Mesendoderm (in vitro differentiated cells): ENCODE measurements at regions not wholly inside any gene's neighbourhood (a gene's known extent, or its start where the extent isn't known, plus 50 kb on each side); places are given as distances from the start of the nearest gene placed in this dataset.

Experiments
- DNase-seq: peaks from one replicate; pipeline ENCODE4 v3.0.0; 2013
- H2AK5ac ChIP-seq: 2 replicates; pipeline ENCODE4 v1.6.1; 2013; ENCODE audit warnings: low read length, inconsistent platforms
- H2BK120ac ChIP-seq: 2 replicates; pipeline ENCODE4 v1.6.1; 2013; ENCODE audit warnings: low read depth, mild to moderate bottlenecking, low read length, moderate library complexity, mixed read lengths
- H2BK15ac ChIP-seq: replicated peaks from 2 replicates; pipeline ENCODE4 v1.6.1; 2013; ENCODE audit warnings: low read depth, mild to moderate bottlenecking, moderate library complexity
- H2BK5ac ChIP-seq: 2 replicates; pipeline ENCODE4 v1.6.1; 2013; ENCODE audit warnings: low read length, inconsistent platforms
- H3K18ac ChIP-seq: 2 replicates; pipeline ENCODE4 v1.6.1; 2013; ENCODE audit warnings: mild to moderate bottlenecking, low read length, mixed read lengths
- H3K23ac ChIP-seq: one replicate; pipeline ENCODE4 v1.6.1; 2013; ENCODE audit warnings: low read length
- H3K27ac ChIP-seq: 2 replicates; pipeline ENCODE4 v1.5.1; 2013; ENCODE audit warnings: low read depth, mild to moderate bottlenecking, inconsistent platforms, low read length, moderate library complexity
- H3K27me3 ChIP-seq: 2 replicates; pipeline ENCODE4 v1.6.1; 2013; ENCODE audit warnings: low read length, control low read depth, mild to moderate bottlenecking, inconsistent platforms; ENCODE audit not compliant: insufficient read depth, poor library complexity
- H3K36me3 ChIP-seq: 2 replicates; pipeline ENCODE4 v1.6.1; 2013; ENCODE audit warnings: low read length, inconsistent platforms; ENCODE audit not compliant: control insufficient read depth, insufficient read depth
- H3K4ac ChIP-seq: one replicate; pipeline ENCODE4 v1.6.1; 2013; ENCODE audit warnings: low read depth, mild to moderate bottlenecking, low read length, moderate library complexity
- H3K4me1 ChIP-seq: 2 replicates; pipeline ENCODE4 v1.6.1; 2013; ENCODE audit warnings: low read depth, low read length, inconsistent platforms; ENCODE audit not compliant: control insufficient read depth
- H3K4me2 ChIP-seq: 2 replicates; pipeline ENCODE4 v1.6.1; 2013; ENCODE audit warnings: low read length
- H3K4me3 ChIP-seq: 2 replicates; pipeline ENCODE4 v1.5.1; 2013; ENCODE audit warnings: mild to moderate bottlenecking, low read length
- H3K56ac ChIP-seq: one replicate; pipeline ENCODE4 v1.6.1; 2013; ENCODE audit warnings: low read length
- H3K79me1 ChIP-seq: 2 replicates; pipeline ENCODE4 v1.6.1; 2013; ENCODE audit warnings: low read length, inconsistent platforms
- H3K79me2 ChIP-seq: 2 replicates; pipeline ENCODE4 v1.6.1; 2013; ENCODE audit warnings: mild to moderate bottlenecking, low read length; ENCODE audit not compliant: control insufficient read depth, insufficient read depth
- H3K9ac ChIP-seq: 2 replicates; pipeline ENCODE4 v1.6.1; 2013; ENCODE audit warnings: low read length, inconsistent platforms
- H4K5ac ChIP-seq: one replicate; pipeline ENCODE4 v1.6.1; 2013; ENCODE audit warnings: low read length
- H4K8ac ChIP-seq: one replicate; pipeline ENCODE4 v1.6.1; 2013; ENCODE audit warnings: low read depth, mild to moderate bottlenecking, control low read depth, low read length, moderate library complexity
- WGBS: extraction: QIAGEN DNeasy Blood & Tissue Kit; methylation state at CpG from one replicate; pipeline ENCODE4 v1.1.7; 2013; ENCODE audit warnings: low lambda C conversion rate, missing lambda C conversion rate; ENCODE audit not compliant: insufficient coverage; ENCODE audit errors: extremely low coverage; 5-methylcytosine and 5-hydroxymethylcytosine counted together

- Histone ChIP-seq H3K18ac (no peak overlapping the region), H3K4me1 (peaks cover 2% of the 10 kb centered on the region), H2BK15ac (no peak overlapping the region), H3K9ac (no peak overlapping the region), H3K36me3 (no peaks in the 10 kb centered on the region), H2AK5ac (no peak overlapping the region), H3K27ac (peak overlapping the region; percentile 26), H3K27me3 (no peaks in the 10 kb centered on the region), H4K8ac (no peak overlapping the region), H3K4me3 (no peak overlapping the region), H2BK120ac (no peak overlapping the region), H4K5ac (no peak overlapping the region), H3K23ac (no peak overlapping the region), H3K4ac (no peak overlapping the region), H3K79me2 (no peaks in the 10 kb centered on the region), H3K56ac (no peak overlapping the region), H2BK5ac (no peak overlapping the region), H3K79me1 (no peaks in the 10 kb centered on the region), H3K4me2 (no peak overlapping the region)
- WGBS: no CpG with 5 or more reads among the region's 1 CpG
- peak; percentile 32 for DNase-seq
Observed at GRCh38 chr16:64468515-64469090, 653.3 kb downstream of the CDH11 start.

- Histone ChIP-seq H3K27me3 (no peaks in the 10 kb centered on the region), H2AK5ac (no peak overlapping the region), H2BK120ac (no peak overlapping the region), H3K9ac (no peak overlapping the region), H2BK5ac (no peak overlapping the region), H3K79me1 (no peaks in the 10 kb centered on the region), H3K4ac (no peak overlapping the region), H4K5ac (no peak overlapping the region), H3K56ac (no peak overlapping the region), H3K27ac (no peak overlapping the region), H3K36me3 (no peaks in the 10 kb centered on the region), H3K79me2 (no peaks in the 10 kb centered on the region), H3K18ac (no peak overlapping the region), H4K8ac (no peak overlapping the region), H3K23ac (no peak overlapping the region), H2BK15ac (no peak overlapping the region), H3K4me3 (no peak overlapping the region), H3K4me2 (no peak overlapping the region), H3K4me1 (no peaks in the 10 kb centered on the region)
- no peak for DNase-seq
- no CpG with 5 or more reads among the region's 1 CpG for WGBS
Observed at GRCh38 chr16:64459821-64460220, 662.0 kb downstream of the CDH11 start.

GRCh38 chr16:64459402-64459801 lies 662.5 kb downstream of the CDH11 start:
- Histone ChIP-seq H2AK5ac (no peak overlapping the region), H3K23ac (no peak overlapping the region), H3K4me3 (no peak overlapping the region), H2BK15ac (no peak overlapping the region), H3K27me3 (no peaks in the 10 kb centered on the region), H3K56ac (no peak overlapping the region), H2BK120ac (no peak overlapping the region), H2BK5ac (no peak overlapping the region), H3K4ac (no peak overlapping the region), H3K18ac (no peak overlapping the region), H3K36me3 (no peaks in the 10 kb centered on the region), H3K27ac (no peak overlapping the region), H3K4me1 (no peaks in the 10 kb centered on the region), H3K79me1 (no peaks in the 10 kb centered on the region), H4K5ac (no peak overlapping the region), H4K8ac (no peak overlapping the region), H3K9ac (no peak overlapping the region), H3K4me2 (no peak overlapping the region), H3K79me2 (no peaks in the 10 kb centered on the region)
- no peak for DNase-seq
- WGBS: no CpG with 5 or more reads among the region's 2 CpGs

GRCh38 chr16:64455275-64455674 lies 666.6 kb downstream of the CDH11 start:
- Histone ChIP-seq H3K27ac (no peak overlapping the region), H3K27me3 (no peaks in the 10 kb centered on the region), H3K18ac (no peak overlapping the region), H3K23ac (no peak overlapping the region), H4K5ac (no peak overlapping the region), H3K4me3 (no peak overlapping the region), H3K36me3 (no peaks in the 10 kb centered on the region), H2BK15ac (no peak overlapping the region), H3K4me2 (no peak overlapping the region), H3K4me1 (no peaks in the 10 kb centered on the region), H3K56ac (no peak overlapping the region), H2AK5ac (no peak overlapping the region), H3K4ac (no peak overlapping the region), H3K9ac (no peak overlapping the region), H4K8ac (no peak overlapping the region), H3K79me2 (no peaks in the 10 kb centered on the region), H2BK5ac (no peak overlapping the region), H3K79me1 (no peaks in the 10 kb centered on the region), H2BK120ac (no peak overlapping the region)
- DNase-seq: no peak
- no CpG with 5 or more reads among the region's 1 CpG for WGBS

- Histone ChIP-seq H3K4me1 (no peaks in the 10 kb centered on the region), H2BK15ac (peak overlapping the region; percentile 19), H2BK120ac (no peak overlapping the region), H3K27me3 (no peaks in the 10 kb centered on the region), H4K5ac (no peak overlapping the region), H2BK5ac (no peak overlapping the region), H3K27ac (no peak overlapping the region), H3K4ac (no peak overlapping the region), H4K8ac (no peak overlapping the region), H3K56ac (no peak overlapping the region), H3K9ac (no peak overlapping the region), H3K18ac (no peak overlapping the region), H3K79me1 (no peaks in the 10 kb centered on the region), H3K4me2 (no peak overlapping the region), H2AK5ac (no peak overlapping the region), H3K36me3 (no peaks in the 10 kb centered on the region), H3K79me2 (no peaks in the 10 kb centered on the region), H3K4me3 (no peak overlapping the region), H3K23ac (no peak overlapping the region)
- no peak for DNase-seq
- WGBS: no CpG with 5 or more reads among the region's 2 CpGs
Observed at GRCh38 chr16:64453646-64454045, 668.2 kb downstream of the CDH11 start.

GRCh38 chr16:64452446-64452845 lies 669.4 kb downstream of the CDH11 start:
- Histone ChIP-seq H3K4ac (no peak overlapping the region), H2AK5ac (no peak overlapping the region), H3K18ac (no peak overlapping the region), H3K36me3 (no peaks in the 10 kb centered on the region), H3K79me1 (no peaks in the 10 kb centered on the region), H3K27ac (no peak overlapping the region), H3K23ac (no peak overlapping the region), H3K4me1 (no peaks in the 10 kb centered on the region), H2BK5ac (no peak overlapping the region), H3K56ac (no peak overlapping the region), H3K9ac (no peak overlapping the region), H4K5ac (no peak overlapping the region), H3K79me2 (no peaks in the 10 kb centered on the region), H2BK120ac (no peak overlapping the region), H3K4me2 (no peak overlapping the region), H4K8ac (no peak overlapping the region), H3K27me3 (no peaks in the 10 kb centered on the region), H3K4me3 (no peak overlapping the region), H2BK15ac (no peak overlapping the region)
- no peak for DNase-seq
